ENCODE measurements at regions not wholly inside any gene's neighbourhood (a gene's known extent, or its start where the extent isn't known, plus 50 kb on each side); places are given as distances from the start of the nearest gene placed in this dataset.

- ATAC-seq (no peak), DNase-seq (no peak)
- H3K9me2 ChIP-seq (replicated peaks; ENCODE audit: low read length), result no peaks in the 10 kb centered on the region
- ChIA-PET POLR2A (ENCODE audit: unreplicated experiment) (no interaction called here), CTCF (no interaction called here)
- no peaks in the 10 kb centered on the region for H3K79me2 ChIP-seq (ENCODE audit: low read length)
- H3K4me2 ChIP-seq (ENCODE audit: low read length), result no peak overlapping the region
- no peaks in the 10 kb centered on the region for H3K9me3 ChIP-seq (ENCODE audit: low read length)
- no peaks in the 10 kb centered on the region for H3K36me3 ChIP-seq (ENCODE audit: low read depth, low read length)
- no TSS peak for BruUV-seq (replicated peaks)
- H3K4me1 ChIP-seq (ENCODE audit: insufficient read depth, low read length), result no peaks in the 10 kb centered on the region
- H4K20me1 ChIP-seq (ENCODE audit: low read length), result no peaks in the 10 kb centered on the region
- no peak overlapping the region for H3K4me3 ChIP-seq (ENCODE audit: low read length)
- no peak overlapping the region for H2AFZ ChIP-seq (ENCODE audit: low read length)
- H3K27me3 ChIP-seq (ENCODE audit: low read length), result no peaks in the 10 kb centered on the region
- no peak overlapping the region for H3K9ac ChIP-seq (ENCODE audit: low read length)
- intact Hi-C loops (cut with micrococcal nuclease), result no loop called here
- no peak for TF ChIP-seq EZH2phosphoT487 (IDR thresholded peaks at IDR 0.05; ENCODE audit: borderline replicate concordance, low read length)
- TF ChIP-seq EZH2 (IDR thresholded peaks at IDR 0.05; ENCODE audit: low read length, unreplicated experiment), result no peak
- TF ChIP-seq CTCF (conservative IDR thresholded peaks at IDR 0.05; ENCODE audit: low read depth, low read length), result no peak
- no peak overlapping the region for H3K27ac ChIP-seq (ENCODE audit: low read length)
- no peaks in the 10 kb centered on the region for H3F3A ChIP-seq (ENCODE audit: low read length, unreplicated experiment)
Measured at GRCh38 chr13:70527599-70527998, 419.3 kb upstream of the KLHL1 start.

GRCh38 chr13:70523622-70524021 is 415.4 kb upstream of the KLHL1 start:
- no TSS peak for BruUV-seq (replicated peaks)
- Histone ChIP-seq H4K20me1 (ENCODE audit: low read length) (no peaks in the 10 kb centered on the region), H3K36me3 (ENCODE audit: low read depth, low read length) (no peaks in the 10 kb centered on the region), H2AFZ (ENCODE audit: low read length) (no peak overlapping the region), H3K4me3 (ENCODE audit: low read length) (no peak overlapping the region), H3K4me2 (ENCODE audit: low read length) (no peak overlapping the region), H3K9ac (ENCODE audit: low read length) (no peak overlapping the region), H3F3A (ENCODE audit: low read length, unreplicated experiment) (no peaks in the 10 kb centered on the region), H3K9me3 (ENCODE audit: low read length) (no peaks in the 10 kb centered on the region), H3K27ac (ENCODE audit: low read length) (no peak overlapping the region), H3K4me1 (ENCODE audit: insufficient read depth, low read length) (no peaks in the 10 kb centered on the region), H3K79me2 (ENCODE audit: low read length) (no peaks in the 10 kb centered on the region), H3K9me2 (replicated peaks; ENCODE audit: low read length) (no peaks in the 10 kb centered on the region), H3K27me3 (ENCODE audit: low read length) (no peaks in the 10 kb centered on the region)
- ChIA-PET CTCF (no interaction called here), POLR2A (ENCODE audit: unreplicated experiment) (no interaction called here)
- no peak for TF ChIP-seq EZH2 (IDR thresholded peaks at IDR 0.05; ENCODE audit: low read length, unreplicated experiment)
- no peak for TF ChIP-seq CTCF (conservative IDR thresholded peaks at IDR 0.05; ENCODE audit: low read depth, low read length)
- TF ChIP-seq EZH2phosphoT487 (IDR thresholded peaks at IDR 0.05; ENCODE audit: borderline replicate concordance, low read length), result no peak
- DNase-seq (no peak), ATAC-seq (no peak)
- intact Hi-C loops (cut with micrococcal nuclease), result no loop called here

GRCh38 chr13:70520275-70521036 is 412.2 kb upstream of the KLHL1 start:
- H3K27ac ChIP-seq (ENCODE audit: low read length), result no peak overlapping the region
- no peaks in the 10 kb centered on the region for H3K79me2 ChIP-seq (ENCODE audit: low read length)
- no peaks in the 10 kb centered on the region for H3K36me3 ChIP-seq (ENCODE audit: low read depth, low read length)
- no peaks in the 10 kb centered on the region for H3K9me3 ChIP-seq (ENCODE audit: low read length)
- H3K9me2 ChIP-seq (replicated peaks; ENCODE audit: low read length), result no peaks in the 10 kb centered on the region
- intact Hi-C loops (cut with micrococcal nuclease), result no loop called here
- H2AFZ ChIP-seq (ENCODE audit: low read length), result no peak overlapping the region
- H4K20me1 ChIP-seq (ENCODE audit: low read length), result no peaks in the 10 kb centered on the region
- no peak for DNase-seq
- H3F3A ChIP-seq (ENCODE audit: low read length, unreplicated experiment), result no peaks in the 10 kb centered on the region
- H3K4me3 ChIP-seq (ENCODE audit: low read length), result no peak overlapping the region
- no peaks in the 10 kb centered on the region for H3K4me1 ChIP-seq (ENCODE audit: insufficient read depth, low read length)
- no TSS peak for BruUV-seq (replicated peaks)
- H3K4me2 ChIP-seq (ENCODE audit: low read length), result no peak overlapping the region
- ChIA-PET POLR2A (ENCODE audit: unreplicated experiment) (no interaction called here), CTCF (no interaction called here)
- TF ChIP-seq EZH2phosphoT487 (IDR thresholded peaks at IDR 0.05; ENCODE audit: borderline replicate concordance, low read length), result no peak
- TF ChIP-seq CTCF (conservative IDR thresholded peaks at IDR 0.05; ENCODE audit: low read depth, low read length), result no peak
- no peak for TF ChIP-seq EZH2 (IDR thresholded peaks at IDR 0.05; ENCODE audit: low read length, unreplicated experiment)
- no peak for ATAC-seq
- H3K27me3 ChIP-seq (ENCODE audit: low read length), result no peaks in the 10 kb centered on the region
- H3K9ac ChIP-seq (ENCODE audit: low read length), result no peak overlapping the region
